ENCODE measurements at regions not wholly inside any gene's neighbourhood (a gene's known extent, or its start where the extent isn't known, plus 50 kb on each side); places are given as distances from the start of the nearest gene placed in this dataset.

DNA sequence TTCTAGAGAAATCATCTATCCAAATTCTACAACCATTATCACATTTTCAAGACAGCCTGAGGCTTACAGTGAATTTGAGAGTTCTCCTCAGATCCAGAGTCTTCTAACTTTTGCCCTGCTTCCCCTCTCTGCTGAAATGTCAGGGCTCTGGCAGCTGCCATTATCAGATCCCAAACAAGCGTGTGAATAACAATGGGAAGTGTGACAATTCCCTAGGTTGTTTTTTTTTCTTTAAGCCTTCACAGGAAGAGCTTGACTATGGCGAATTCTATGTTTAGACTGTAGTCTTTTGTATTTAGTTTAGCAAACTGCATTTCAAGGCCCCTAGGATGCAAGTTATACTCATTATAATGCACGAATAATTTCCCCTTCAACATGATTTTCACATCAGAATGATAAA lies 61.3 kb upstream of the KDR start:
- TF ChIP-seq POLR2A (IDR thresholded peaks at IDR 0.05): no peak
- TF ChIP-seq, protein P1, sequence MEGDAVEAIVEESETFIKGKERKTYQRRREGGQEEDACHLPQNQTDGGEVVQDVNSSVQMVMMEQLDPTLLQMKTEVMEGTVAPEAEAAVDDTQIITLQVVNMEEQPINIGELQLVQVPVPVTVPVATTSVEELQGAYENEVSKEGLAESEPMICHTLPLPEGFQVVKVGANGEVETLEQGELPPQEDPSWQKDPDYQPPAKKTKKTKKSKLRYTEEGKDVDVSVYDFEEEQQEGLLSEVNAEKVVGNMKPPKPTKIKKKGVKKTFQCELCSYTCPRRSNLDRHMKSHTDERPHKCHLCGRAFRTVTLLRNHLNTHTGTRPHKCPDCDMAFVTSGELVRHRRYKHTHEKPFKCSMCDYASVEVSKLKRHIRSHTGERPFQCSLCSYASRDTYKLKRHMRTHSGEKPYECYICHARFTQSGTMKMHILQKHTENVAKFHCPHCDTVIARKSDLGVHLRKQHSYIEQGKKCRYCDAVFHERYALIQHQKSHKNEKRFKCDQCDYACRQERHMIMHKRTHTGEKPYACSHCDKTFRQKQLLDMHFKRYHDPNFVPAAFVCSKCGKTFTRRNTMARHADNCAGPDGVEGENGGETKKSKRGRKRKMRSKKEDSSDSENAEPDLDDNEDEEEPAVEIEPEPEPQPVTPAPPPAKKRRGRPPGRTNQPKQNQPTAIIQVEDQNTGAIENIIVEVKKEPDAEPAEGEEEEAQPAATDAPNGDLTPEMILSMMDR (IDR thresholded peaks at IDR 0.05): no peak
